ENCODE measurements at regions not wholly inside any gene's neighbourhood (a gene's known extent, or its start where the extent isn't known, plus 50 kb on each side); places are given as distances from the start of the nearest gene placed in this dataset.

GRCh38 chr1:188846468-188846867 lies 1631.2 kb downstream of the BRINP3 start (continued):
- no peak for TF ChIP-seq HEYL (CRISPR knock-in tag; IDR thresholded peaks at IDR 0.05)

- no peak for DNase-seq (ENCODE audit: low read depth in 1 of 2, low spot score in 1 of 2)
- ChIA-PET CTCF (no interaction called here), POLR2A (no interaction called here)
- 83% methylated on average over 15 of the region's 31 CpGs for WGBS (ENCODE audit: missing lambda C conversion rate)
- no peak for ATAC-seq
- Histone ChIP-seq H3K27ac (no peak overlapping the region), H3K4me3 (no peak overlapping the region), H3K4me2 (no peak overlapping the region), H3K9me3 (no peaks in the 10 kb centered on the region), H3K4me1 (no peaks in the 10 kb centered on the region)
- TF ChIP-seq ZNF302 (CRISPR knock-in tag; IDR thresholded peaks at IDR 0.05) = no peak
- FAIRE-seq = no peak
Observed at GRCh38 chr1:188857526-188858087, 1620.1 kb downstream of the BRINP3 start.

- TF ChIP-seq MAZ (IDR thresholded peaks at IDR 0.05; ENCODE audit: borderline replicate concordance, low read depth, low read length) = no peak
- no peak for TF ChIP-seq BHLHE40 (IDR thresholded peaks at IDR 0.05; ENCODE audit: low read depth, low read length)
- TF ChIP-seq HDAC2 (IDR thresholded peaks at IDR 0.05) = no peak
- TF ChIP-seq E2F6 (IDR thresholded peaks at IDR 0.05; ENCODE audit: borderline replicate concordance, low read depth) = no peak
- TF ChIP-seq NFE2L2 (conservative IDR thresholded peaks at IDR 0.05; ENCODE audit: low read length) = no peak
- no peak for TF ChIP-seq MAX (IDR thresholded peaks at IDR 0.05)
- no peak for TF ChIP-seq ZC3H11A (IDR thresholded peaks at IDR 0.05)
- TF ChIP-seq BCL3 (IDR thresholded peaks at IDR 0.05) = no peak
- no peak for TF ChIP-seq RAD21 (conservative IDR thresholded peaks at IDR 0.05 in 1 of 2, IDR thresholded peaks at IDR 0.05 in 1 of 2)
- no peak for TF ChIP-seq HOXB13 (CRISPR knock-in tag; IDR thresholded peaks at IDR 0.05; ENCODE audit: low read depth)
- no peak for TF ChIP-seq EHF (CRISPR knock-in tag; IDR thresholded peaks at IDR 0.05)
- TF ChIP-seq HOXB5 (CRISPR knock-in tag; IDR thresholded peaks at IDR 0.05) = no peak
- no peak for TF ChIP-seq ZSCAN20 (CRISPR knock-in tag; IDR thresholded peaks at IDR 0.05)
- TF ChIP-seq TP53 (CRISPR knock-in tag; IDR thresholded peaks at IDR 0.05) = no peak
- no peak for TF ChIP-seq RNF2 (IDR thresholded peaks at IDR 0.05; ENCODE audit: borderline replicate concordance, low read depth)
- no peak for TF ChIP-seq TFCP2L1 (CRISPR knock-in tag; IDR thresholded peaks at IDR 0.05)
- no peak overlapping the region for H3K4me2 ChIP-seq
- no peaks in the 10 kb centered on the region for H3K9me3 ChIP-seq
- ChIA-PET CTCF (no interaction called here), POLR2A (no interaction called here)
- DNase-seq (ENCODE audit: low read depth in 1 of 2, low spot score in 1 of 2) (no peak), ATAC-seq (no peak), FAIRE-seq (peak; percentile 61)
- H3K4me3 ChIP-seq = no peak overlapping the region
- no peaks in the 10 kb centered on the region for H3K4me1 ChIP-seq
- no peak overlapping the region for H3K27ac ChIP-seq
Observed at GRCh38 chr1:188867614-188868013, 1610.0 kb downstream of the BRINP3 start.

GRCh38 chr1:188871164-188871563 lies 1606.5 kb downstream of the BRINP3 start:
- no peak for FAIRE-seq
- CTCF ChIA-PET = no interaction called here
- TF ChIP-seq TFCP2L1 (CRISPR knock-in tag; IDR thresholded peaks at IDR 0.05) (no peak), HOXB5 (CRISPR knock-in tag; IDR thresholded peaks at IDR 0.05) (no peak), POLR2AphosphoS2 (conservative IDR thresholded peaks at IDR 0.05; ENCODE audit: low read length) (no peak), KDM1A (IDR thresholded peaks at IDR 0.05; ENCODE audit: low read depth) (no peak), ZSCAN20 (CRISPR knock-in tag; IDR thresholded peaks at IDR 0.05) (no peak), SMC3 (IDR thresholded peaks at IDR 0.05) (no peak), NFE2L2 (conservative IDR thresholded peaks at IDR 0.05; ENCODE audit: low read length) (no peak), E2F6 (IDR thresholded peaks at IDR 0.05; ENCODE audit: borderline replicate concordance, low read depth) (no peak), ATOH8 (CRISPR knock-in tag; IDR thresholded peaks at IDR 0.05; ENCODE audit: low read depth) (no peak), REST (IDR thresholded peaks at IDR 0.05) (no peak), FOXS1 (CRISPR knock-in tag; IDR thresholded peaks at IDR 0.05) (no peak)
- 31% methylated on average over 1 of the region's 1 CpG for WGBS (ENCODE audit: missing lambda C conversion rate)
- DNase-seq (ENCODE audit: low read depth in 1 of 2, low spot score in 1 of 2) = no peak
- no peak overlapping the region for H3K4me3 ChIP-seq
- no peaks in the 10 kb centered on the region for H3K9me3 ChIP-seq
- no peak for ATAC-seq
- H3K4me2 ChIP-seq = no peak overlapping the region
- H3K4me1 ChIP-seq = no peaks in the 10 kb centered on the region
- no peak overlapping the region for H3K27ac ChIP-seq
- POLR2A ChIA-PET = no interaction called here

Data from A549 (cell line).